Hepatocyte (in vitro differentiated cells): ENCODE measurements at regions not wholly inside any gene's neighbourhood (a gene's known extent, or its start where the extent isn't known, plus 50 kb on each side); places are given as distances from the start of the nearest gene placed in this dataset.

ENCODE experiments used
- DNase-seq: peaks from one replicate; pipeline ENCODE4 v3.0.0-alpha.2; 2016; ENCODE audit warnings: low spot score
- H2AFZ ChIP-seq: fragments of 200-600 bp; sonication (generic); 2 replicates; pipeline ENCODE4 v1.6.0; 2016; ENCODE audit warnings: antibody characterized with exemption, mild to moderate bottlenecking
- H3K27ac ChIP-seq: fragments of 200-600 bp; sonication (generic); 2 replicates; pipeline ENCODE4 v1.5.1; 2016; ENCODE audit warnings: mild to moderate bottlenecking
- H3K27me3 ChIP-seq: fragments of 200-600 bp; sonication (generic); 2 replicates; pipeline ENCODE4 v1.6.1; 2016
- H3K36me3 ChIP-seq: fragments of 200-600 bp; sonication (generic); replicated peaks from 2 replicates; pipeline ENCODE4 v1.5.1; 2016; ENCODE audit warnings: low read depth; ENCODE audit not compliant: insufficient read depth
- H3K4me1 ChIP-seq: fragments of 200-600 bp; sonication (generic); 2 replicates; pipeline ENCODE4 v1.5.1; 2016; ENCODE audit warnings: mild to moderate bottlenecking, moderate library complexity; ENCODE audit not compliant: insufficient read depth
- H3K4me2 ChIP-seq: fragments of 200-600 bp; sonication (generic); 2 replicates; pipeline ENCODE4 v1.6.0; 2016
- H3K4me3 ChIP-seq: fragments of 200-600 bp; sonication (generic); 2 replicates; pipeline ENCODE4 v1.5.1; 2016; ENCODE audit warnings: mild to moderate bottlenecking
- H3K79me2 ChIP-seq: fragments of 200-600 bp; sonication (generic); 2 replicates; pipeline ENCODE4 v1.6.0; 2017; ENCODE audit warnings: mild to moderate bottlenecking
- H3K9me2 ChIP-seq: fragments of 200-600 bp; sonication (generic); replicated peaks from 2 replicates; pipeline ENCODE4 v1.6.0; 2017; ENCODE audit warnings: mild to moderate bottlenecking; ENCODE audit not compliant: insufficient read depth
- H3K9me3 ChIP-seq: fragments of 200-600 bp; sonication (generic); 2 replicates; pipeline ENCODE4 v1.5.1; 2016; ENCODE audit warnings: low read depth, mild to moderate bottlenecking
- H4K20me1 ChIP-seq: fragments of 200-600 bp; sonication (generic); 2 replicates; pipeline ENCODE4 v1.6.0; 2016; ENCODE audit warnings: mild to moderate bottlenecking; ENCODE audit not compliant: insufficient read depth, poor library complexity, severe bottlenecking
- EZH2 ChIP-seq: fragments of 200-600 bp; sonication (generic); IDR thresholded peaks from 2 replicates; pipeline ENCODE4 v1.6.1; 2016; ENCODE audit warnings: antibody characterized with exemption, mild to moderate bottlenecking, borderline replicate concordance
- EZH2phosphoT487 ChIP-seq: fragments of 200-600 bp; sonication (generic); IDR thresholded peaks from one replicate; pipeline ENCODE4 v1.6.1; 2018; ENCODE audit warnings: antibody characterized with exemption, mild to moderate bottlenecking, low read depth, moderate library complexity; ENCODE audit not compliant: unreplicated experiment, severe bottlenecking
- WGBS: methylation state at CpG from one replicate; pipeline ENCODE4 v1.1.6; 2016; ENCODE audit warnings: low lambda C conversion rate; ENCODE audit errors: missing lambda C conversion rate; 5-methylcytosine and 5-hydroxymethylcytosine counted together
- TF ChIP-seq, protein P1 (sequence below): fragments of 200-600 bp; sonication (generic); IDR thresholded peaks from 2 replicates; pipeline ENCODE4 v1.5.1; 2016; ENCODE audit warnings: antibody characterized with exemption, mild to moderate bottlenecking; ENCODE audit not compliant: poor library complexity

- no peaks in the 10 kb centered on the region for H3K36me3 ChIP-seq
- H3K79me2 ChIP-seq, result no peaks in the 10 kb centered on the region
- H2AFZ ChIP-seq, result no peak overlapping the region
- no peak overlapping the region for H3K27ac ChIP-seq
- 96% methylated on average over 2 of the region's 2 CpGs for WGBS
- no peaks in the 10 kb centered on the region for H4K20me1 ChIP-seq
- no peak overlapping the region for H3K4me2 ChIP-seq
- no peak overlapping the region for H3K4me3 ChIP-seq
- H3K27me3 ChIP-seq, result no peaks in the 10 kb centered on the region
- H3K4me1 ChIP-seq, result no peaks in the 10 kb centered on the region
- TF ChIP-seq, protein P1, sequence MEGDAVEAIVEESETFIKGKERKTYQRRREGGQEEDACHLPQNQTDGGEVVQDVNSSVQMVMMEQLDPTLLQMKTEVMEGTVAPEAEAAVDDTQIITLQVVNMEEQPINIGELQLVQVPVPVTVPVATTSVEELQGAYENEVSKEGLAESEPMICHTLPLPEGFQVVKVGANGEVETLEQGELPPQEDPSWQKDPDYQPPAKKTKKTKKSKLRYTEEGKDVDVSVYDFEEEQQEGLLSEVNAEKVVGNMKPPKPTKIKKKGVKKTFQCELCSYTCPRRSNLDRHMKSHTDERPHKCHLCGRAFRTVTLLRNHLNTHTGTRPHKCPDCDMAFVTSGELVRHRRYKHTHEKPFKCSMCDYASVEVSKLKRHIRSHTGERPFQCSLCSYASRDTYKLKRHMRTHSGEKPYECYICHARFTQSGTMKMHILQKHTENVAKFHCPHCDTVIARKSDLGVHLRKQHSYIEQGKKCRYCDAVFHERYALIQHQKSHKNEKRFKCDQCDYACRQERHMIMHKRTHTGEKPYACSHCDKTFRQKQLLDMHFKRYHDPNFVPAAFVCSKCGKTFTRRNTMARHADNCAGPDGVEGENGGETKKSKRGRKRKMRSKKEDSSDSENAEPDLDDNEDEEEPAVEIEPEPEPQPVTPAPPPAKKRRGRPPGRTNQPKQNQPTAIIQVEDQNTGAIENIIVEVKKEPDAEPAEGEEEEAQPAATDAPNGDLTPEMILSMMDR, result no peak
- no peak for TF ChIP-seq EZH2
- TF ChIP-seq EZH2phosphoT487, result no peak
- no peaks in the 10 kb centered on the region for H3K9me3 ChIP-seq
- no peaks in the 10 kb centered on the region for H3K9me2 ChIP-seq
- DNase-seq, result no peak
Observed at GRCh38 chr7:32145911-32146310, 75.7 kb upstream of the PDE1C start.

DNA sequence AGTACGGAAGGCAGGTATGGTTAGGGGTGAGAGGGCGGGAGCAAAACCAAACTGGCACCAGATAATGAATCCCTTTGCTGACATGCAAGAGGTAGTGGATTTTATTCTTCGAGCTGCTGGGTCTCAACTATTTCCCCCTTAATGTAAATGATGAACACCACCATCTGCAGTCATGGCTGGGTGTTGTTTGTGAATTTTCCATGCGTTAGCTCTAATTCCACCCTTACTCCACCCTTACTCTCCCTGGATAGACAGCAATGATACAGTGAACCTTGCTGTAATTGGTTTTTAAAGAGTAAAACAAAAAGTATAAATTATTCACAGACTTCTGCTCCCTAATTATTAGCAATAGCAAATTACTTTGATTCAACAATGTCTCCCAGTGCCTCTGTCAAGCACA is 74.5 kb upstream of the PDE1C start:
- H3K36me3 ChIP-seq, result no peaks in the 10 kb centered on the region
- no peaks in the 10 kb centered on the region for H3K79me2 ChIP-seq
- 87% methylated on average over 4 of the region's 4 CpGs for WGBS
- H3K4me2 ChIP-seq, result no peak overlapping the region
- TF ChIP-seq, protein P1, result no peak
- TF ChIP-seq EZH2phosphoT487, result no peak
- H2AFZ ChIP-seq, result no peak overlapping the region
- no peaks in the 10 kb centered on the region for H4K20me1 ChIP-seq
- no peaks in the 10 kb centered on the region for H3K9me3 ChIP-seq
- H3K4me1 ChIP-seq, result no peaks in the 10 kb centered on the region
- H3K9me2 ChIP-seq, result no peaks in the 10 kb centered on the region
- no peaks in the 10 kb centered on the region for H3K27me3 ChIP-seq
- DNase-seq, result no peak
- H3K4me3 ChIP-seq, result no peak overlapping the region
- H3K27ac ChIP-seq, result no peak overlapping the region

GRCh38 chr7:32143301-32143700 is 73.1 kb upstream of the PDE1C start:
- no peak for DNase-seq
- TF ChIP-seq EZH2 (no peak), EZH2phosphoT487 (no peak)
- TF ChIP-seq, protein P1, result no peak
- Histone ChIP-seq H3K4me2 (no peak overlapping the region), H3K27me3 (no peaks in the 10 kb centered on the region), H4K20me1 (no peaks in the 10 kb centered on the region), H2AFZ (no peak overlapping the region), H3K36me3 (no peaks in the 10 kb centered on the region), H3K9me2 (no peaks in the 10 kb centered on the region), H3K79me2 (no peaks in the 10 kb centered on the region), H3K27ac (no peak overlapping the region), H3K4me3 (no peak overlapping the region), H3K4me1 (no peaks in the 10 kb centered on the region), H3K9me3 (no peaks in the 10 kb centered on the region)
- WGBS, result 79% methylated on average over 6 of the region's 6 CpGs

GRCh38 chr7:32142649-32143048 is 72.4 kb upstream of the PDE1C start:
- Histone ChIP-seq H3K4me2 (no peak overlapping the region), H3K4me3 (no peak overlapping the region), H2AFZ (no peak overlapping the region), H3K4me1 (no peaks in the 10 kb centered on the region), H3K9me3 (no peaks in the 10 kb centered on the region), H3K36me3 (no peaks in the 10 kb centered on the region), H3K27me3 (no peaks in the 10 kb centered on the region), H3K9me2 (no peaks in the 10 kb centered on the region), H3K79me2 (no peaks in the 10 kb centered on the region), H4K20me1 (no peaks in the 10 kb centered on the region), H3K27ac (no peak overlapping the region)
- no peak for DNase-seq
- 61% methylated on average over 3 of the region's 3 CpGs for WGBS
- TF ChIP-seq, protein P1, result no peak
- TF ChIP-seq EZH2phosphoT487 (no peak), EZH2 (no peak)
